SK-N-SH treated with all-trans-retinoic acid at 6 μM for 48 hours (cell line): ENCODE measurements at regions not wholly inside any gene's neighbourhood (a gene's known extent, or its start where the extent isn't known, plus 50 kb on each side); places are given as distances from the start of the nearest gene placed in this dataset.

ENCODE experiments used
- BACH2 ChIP-seq: fragments of 250-450 bp; sonication (Bioruptor Pico); IDR thresholded peaks from 2 replicates; pipeline ENCODE4 v1.9.0; 2021; ENCODE audit warnings: mild to moderate bottlenecking, borderline replicate concordance
- CSDC2 ChIP-seq: fragments of 250-450 bp; sonication (Bioruptor Pico); IDR thresholded peaks from 2 replicates; pipeline ENCODE4 v1.5.0; 2020; ENCODE audit warnings: mild to moderate bottlenecking, moderate library complexity
- ESRRG ChIP-seq: fragments of 250-450 bp; sonication (Bioruptor Pico); IDR thresholded peaks from 2 replicates; pipeline ENCODE4 v1.6.1; 2021; ENCODE audit warnings: mild to moderate bottlenecking
- GLIS3 ChIP-seq: fragments of 250-450 bp; sonication (Bioruptor Pico); IDR thresholded peaks from 2 replicates; pipeline ENCODE4 v1.5.0; 2020; ENCODE audit warnings: mild to moderate bottlenecking, moderate library complexity
- PATZ1 ChIP-seq: fragments of 250-450 bp; sonication (Bioruptor Pico); IDR thresholded peaks from 2 replicates; pipeline ENCODE4 v1.8.0; 2020; ENCODE audit warnings: mild to moderate bottlenecking, moderate library complexity, borderline replicate concordance
- SNAI2 ChIP-seq: fragments of 250-450 bp; sonication (Bioruptor Pico); IDR thresholded peaks from 2 replicates; pipeline ENCODE4 v1.5.0; 2020; ENCODE audit warnings: mild to moderate bottlenecking, moderate library complexity
- TCF4 ChIP-seq: fragments of 250-450 bp; sonication (Bioruptor Pico); IDR thresholded peaks from 2 replicates; pipeline ENCODE4 v1.8.0; 2021; ENCODE audit warnings: mild to moderate bottlenecking, moderate library complexity, borderline replicate concordance
- ZC3H10 ChIP-seq: fragments of 250-450 bp; sonication (Bioruptor Pico); IDR thresholded peaks from 2 replicates; pipeline ENCODE4 v1.5.1; 2021; ENCODE audit warnings: mild to moderate bottlenecking, moderate library complexity
- ZFP3 ChIP-seq: fragments of 250-450 bp; sonication (Bioruptor Pico); IDR thresholded peaks from 2 replicates; pipeline ENCODE4 v1.5.0; 2020; ENCODE audit warnings: mild to moderate bottlenecking, moderate library complexity
- ZFP30 ChIP-seq: fragments of 450-650 bp; formaldehyde crosslinking; IDR thresholded peaks from 2 replicates; pipeline ENCODE4 v1.5.0; 2022; ENCODE audit warnings: mild to moderate bottlenecking, moderate library complexity
- ZNF70 ChIP-seq: fragments of 450-650 bp; formaldehyde crosslinking; IDR thresholded peaks from 2 replicates; pipeline ENCODE4 v1.5.0; 2020; ENCODE audit warnings: mild to moderate bottlenecking, moderate library complexity

- no peak for TF ChIP-seq PATZ1 (CRISPR knock-in tag)
- no peak for TF ChIP-seq ESRRG (CRISPR knock-in tag)
- TF ChIP-seq GLIS3 (CRISPR knock-in tag): no peak
- no peak for TF ChIP-seq BACH2 (CRISPR knock-in tag)
- TF ChIP-seq ZFP3 (CRISPR knock-in tag): no peak
- TF ChIP-seq ZNF70 (CRISPR knock-in tag): no peak
- no peak for TF ChIP-seq TCF4
- no peak for TF ChIP-seq ZFP30 (CRISPR knock-in tag)
- TF ChIP-seq SNAI2 (CRISPR knock-in tag): no peak
- TF ChIP-seq CSDC2 (CRISPR knock-in tag): no peak
- TF ChIP-seq ZC3H10 (CRISPR knock-in tag): no peak
Observed at GRCh38 chrX:65072590-65072989, 96.3 kb upstream of the ZC4H2 start.
